Central memory CD8-positive, alpha-beta T cell (primary cell): ENCODE measurements at regions not wholly inside any gene's neighbourhood (a gene's known extent, or its start where the extent isn't known, plus 50 kb on each side); places are given as distances from the start of the nearest gene placed in this dataset.

ENCODE experiments used
- ATAC-seq: fragments of 150-1000 bp; cut with Tn5 transposase; replicated peaks from 2 replicates; pipeline ENCODE4 v1.10.0; 2022; ENCODE audit warnings: mild to moderate bottlenecking, moderate FRiP score, moderate number of reproducible peaks; ENCODE audit not compliant: poor library complexity, severe bottlenecking; ENCODE audit errors: extremely low read depth
- DNase-seq, 2 donors: peaks; one replicate each; pipeline ENCODE4 v3.0.0; 2021; ENCODE audit warnings: low spot score in 2 of 2
- H3K27ac Mint-ChIP-seq: one replicate; pipeline ENCODE4 v1.8.0; 2022; ENCODE audit warnings: low read depth, mild to moderate bottlenecking, moderate library complexity, mixed read lengths
- H3K27me3 Mint-ChIP-seq: one replicate; pipeline ENCODE4 v1.8.0; 2022; ENCODE audit warnings: mixed read lengths
- H3K36me3 Mint-ChIP-seq: one replicate; pipeline ENCODE4 v1.8.0; 2022; ENCODE audit warnings: mild to moderate bottlenecking, moderate library complexity, mixed read lengths; ENCODE audit not compliant: insufficient read depth
- H3K4me1 Mint-ChIP-seq: one replicate; pipeline ENCODE4 v1.8.0; 2022; ENCODE audit warnings: mixed read lengths
- H3K4me3 Mint-ChIP-seq: one replicate; pipeline ENCODE4 v1.8.0; 2022; ENCODE audit warnings: mild to moderate bottlenecking, moderate library complexity, mixed read lengths
- H3K9me3 Mint-ChIP-seq: one replicate; pipeline ENCODE4 v1.8.0; 2022; ENCODE audit warnings: mixed read lengths

GRCh38 chr2:67232936-67233335, 164.2 kb upstream of the ETAA1 start:
- no peaks in the 10 kb centered on the region for H3K36me3 Mint-ChIP-seq
- ATAC-seq, result no peak
- no peaks in the 10 kb centered on the region for H3K27me3 Mint-ChIP-seq
- no peaks in the 10 kb centered on the region for H3K4me1 Mint-ChIP-seq
- no peak overlapping the region for H3K4me3 Mint-ChIP-seq
- DNase-seq, result no peak
- peaks cover 6% of the 10 kb centered on the region for H3K9me3 Mint-ChIP-seq
- H3K27ac Mint-ChIP-seq, result no peak overlapping the region

- H3K9me3 Mint-ChIP-seq, result peaks cover 6% of the 10 kb centered on the region
Measured at GRCh38 chr2:67234440-67234839, 162.7 kb upstream of the ETAA1 start.

GRCh38 chr2:67237288-67237687, 159.8 kb upstream of the ETAA1 start:
- ATAC-seq (no peak), DNase-seq (no peak)
- no peaks in the 10 kb centered on the region for H3K27me3 Mint-ChIP-seq
- H3K4me1 Mint-ChIP-seq, result no peaks in the 10 kb centered on the region
- H3K36me3 Mint-ChIP-seq, result no peaks in the 10 kb centered on the region
- H3K4me3 Mint-ChIP-seq, result no peak overlapping the region
- no peak overlapping the region for H3K27ac Mint-ChIP-seq
- peaks cover 6% of the 10 kb centered on the region for H3K9me3 Mint-ChIP-seq

More at GRCh38 chr2:67234440-67234839, 162.7 kb upstream of the ETAA1 start:
- H3K4me1 Mint-ChIP-seq, result no peaks in the 10 kb centered on the region
- DNase-seq (no peak), ATAC-seq (no peak)
- H3K27ac Mint-ChIP-seq, result no peak overlapping the region
- no peaks in the 10 kb centered on the region for H3K36me3 Mint-ChIP-seq
- no peak overlapping the region for H3K4me3 Mint-ChIP-seq
- H3K27me3 Mint-ChIP-seq, result no peaks in the 10 kb centered on the region

GRCh38 chr2:67240507-67240906, 156.6 kb upstream of the ETAA1 start:
- Mint-ChIP-seq H3K9me3 (peaks cover 6% of the 10 kb centered on the region), H3K27ac (no peak overlapping the region), H3K4me3 (no peak overlapping the region), H3K4me1 (no peaks in the 10 kb centered on the region), H3K27me3 (no peaks in the 10 kb centered on the region), H3K36me3 (no peaks in the 10 kb centered on the region)
- ATAC-seq (no peak), DNase-seq (no peak)

- DNase-seq (no peak), ATAC-seq (no peak)
- peaks cover 6% of the 10 kb centered on the region for H3K9me3 Mint-ChIP-seq
- H3K4me3 Mint-ChIP-seq, result no peak overlapping the region
- no peaks in the 10 kb centered on the region for H3K27me3 Mint-ChIP-seq
- no peaks in the 10 kb centered on the region for H3K36me3 Mint-ChIP-seq
- H3K27ac Mint-ChIP-seq, result no peak overlapping the region
- no peaks in the 10 kb centered on the region for H3K4me1 Mint-ChIP-seq
Measured at GRCh38 chr2:67241453-67241852, 155.7 kb upstream of the ETAA1 start.

GRCh38 chr2:67242456-67242855, 154.7 kb upstream of the ETAA1 start:
- no peak for DNase-seq
- H3K4me3 Mint-ChIP-seq, result no peak overlapping the region
- no peaks in the 10 kb centered on the region for H3K4me1 Mint-ChIP-seq
- no peaks in the 10 kb centered on the region for H3K36me3 Mint-ChIP-seq
- no peak overlapping the region for H3K27ac Mint-ChIP-seq
- H3K27me3 Mint-ChIP-seq, result no peaks in the 10 kb centered on the region
- no peak for ATAC-seq
- peaks cover 3% of the 10 kb centered on the region for H3K9me3 Mint-ChIP-seq

- no peak for ATAC-seq
Measured at GRCh38 chr2:67243919-67244318, 153.2 kb upstream of the ETAA1 start.

GRCh38 chr2:67246791-67247190, 150.3 kb upstream of the ETAA1 start:
- no peaks in the 10 kb centered on the region for H3K27me3 Mint-ChIP-seq
- H3K4me1 Mint-ChIP-seq, result no peaks in the 10 kb centered on the region
- H3K9me3 Mint-ChIP-seq, result no peaks in the 10 kb centered on the region
- H3K36me3 Mint-ChIP-seq, result no peaks in the 10 kb centered on the region
- DNase-seq (no peak), ATAC-seq (no peak)
- H3K4me3 Mint-ChIP-seq, result no peak overlapping the region
- H3K27ac Mint-ChIP-seq, result no peak overlapping the region

More at GRCh38 chr2:67243919-67244318, 153.2 kb upstream of the ETAA1 start:
- Mint-ChIP-seq H3K27ac (no peak overlapping the region), H3K36me3 (no peaks in the 10 kb centered on the region), H3K4me1 (no peaks in the 10 kb centered on the region), H3K4me3 (no peak overlapping the region), H3K9me3 (no peaks in the 10 kb centered on the region), H3K27me3 (no peaks in the 10 kb centered on the region)
- DNase-seq, result no peak

GRCh38 chr2:67251741-67252140, 145.4 kb upstream of the ETAA1 start:
- H3K36me3 Mint-ChIP-seq, result no peaks in the 10 kb centered on the region
- ATAC-seq, result no peak

GRCh38 chr2:67255933-67256615, 141.1 kb upstream of the ETAA1 start:
- ATAC-seq, result no peak
- H3K27ac Mint-ChIP-seq, result no peak overlapping the region
- H3K4me3 Mint-ChIP-seq, result no peak overlapping the region
- H3K4me1 Mint-ChIP-seq, result no peaks in the 10 kb centered on the region
- H3K27me3 Mint-ChIP-seq, result no peaks in the 10 kb centered on the region
- DNase-seq, result no peak
- H3K9me3 Mint-ChIP-seq, result peaks cover 12% of the 10 kb centered on the region
- H3K36me3 Mint-ChIP-seq, result no peaks in the 10 kb centered on the region

More at GRCh38 chr2:67251741-67252140, 145.4 kb upstream of the ETAA1 start:
- Mint-ChIP-seq H3K27me3 (no peaks in the 10 kb centered on the region), H3K27ac (no peak overlapping the region), H3K4me1 (no peaks in the 10 kb centered on the region), H3K9me3 (peaks cover 12% of the 10 kb centered on the region), H3K4me3 (no peak overlapping the region)
- no peak for DNase-seq

GRCh38 chr2:67256892-67257291, 140.2 kb upstream of the ETAA1 start:
- Mint-ChIP-seq H3K36me3 (no peaks in the 10 kb centered on the region), H3K27ac (no peak overlapping the region), H3K4me3 (no peak overlapping the region), H3K4me1 (no peaks in the 10 kb centered on the region), H3K27me3 (no peaks in the 10 kb centered on the region), H3K9me3 (peaks cover 12% of the 10 kb centered on the region)
- DNase-seq (no peak), ATAC-seq (no peak)

GRCh38 chr2:67258122-67258521, 139.0 kb upstream of the ETAA1 start:
- Mint-ChIP-seq H3K9me3 (peaks cover 6% of the 10 kb centered on the region), H3K27me3 (no peaks in the 10 kb centered on the region), H3K4me1 (no peaks in the 10 kb centered on the region), H3K27ac (no peak overlapping the region), H3K4me3 (no peak overlapping the region), H3K36me3 (no peaks in the 10 kb centered on the region)
- DNase-seq, result no peak
- no peak for ATAC-seq

GRCh38 chr2:67258831-67259230, 138.3 kb upstream of the ETAA1 start:
- Mint-ChIP-seq H3K27me3 (no peaks in the 10 kb centered on the region), H3K9me3 (peaks cover 9% of the 10 kb centered on the region), H3K27ac (no peak overlapping the region), H3K4me1 (no peaks in the 10 kb centered on the region), H3K36me3 (no peaks in the 10 kb centered on the region), H3K4me3 (no peak overlapping the region)
- ATAC-seq (no peak), DNase-seq (no peak)
